Chondrocyte (in vitro differentiated cells): ENCODE measurements at regions not wholly inside any gene's neighbourhood (a gene's known extent, or its start where the extent isn't known, plus 50 kb on each side); places are given as distances from the start of the nearest gene placed in this dataset.

Source experiments
- DNase-seq: peaks from one replicate; pipeline ENCODE4 v3.0.0; 2021; ENCODE audit warnings: mixed read lengths, low spot score
- H3K27ac Mint-ChIP-seq: one replicate; pipeline ENCODE4 v1.8.0; 2021; ENCODE audit warnings: mild to moderate bottlenecking, moderate library complexity, mixed read lengths; ENCODE audit not compliant: unreplicated experiment
- H3K27me3 Mint-ChIP-seq: 2 replicates; pipeline ENCODE4 v1.8.0; 2021; ENCODE audit warnings: low read depth, mixed read lengths
- H3K36me3 Mint-ChIP-seq: 2 replicates; pipeline ENCODE4 v1.8.0; 2021; ENCODE audit warnings: low read depth, mixed read lengths
- H3K4me1 Mint-ChIP-seq: 2 replicates; pipeline ENCODE4 v1.8.0; 2021; ENCODE audit warnings: low read depth, mild to moderate bottlenecking, mixed read lengths
- H3K4me3 Mint-ChIP-seq: one replicate; pipeline ENCODE4 v1.8.0; 2021; ENCODE audit warnings: mild to moderate bottlenecking, moderate library complexity, mixed read lengths; ENCODE audit not compliant: unreplicated experiment
- H3K9me3 Mint-ChIP-seq: 2 replicates; pipeline ENCODE4 v1.8.0; 2021; ENCODE audit warnings: low read depth, mixed read lengths
- TF ChIP-seq, protein P1 (sequence below): fragments of 200-600 bp; sonication (generic); IDR thresholded peaks from 2 replicates; pipeline ENCODE4 v1.5.0; 2021; ENCODE audit warnings: antibody characterized with exemption, mild to moderate bottlenecking, moderate library complexity

DNA sequence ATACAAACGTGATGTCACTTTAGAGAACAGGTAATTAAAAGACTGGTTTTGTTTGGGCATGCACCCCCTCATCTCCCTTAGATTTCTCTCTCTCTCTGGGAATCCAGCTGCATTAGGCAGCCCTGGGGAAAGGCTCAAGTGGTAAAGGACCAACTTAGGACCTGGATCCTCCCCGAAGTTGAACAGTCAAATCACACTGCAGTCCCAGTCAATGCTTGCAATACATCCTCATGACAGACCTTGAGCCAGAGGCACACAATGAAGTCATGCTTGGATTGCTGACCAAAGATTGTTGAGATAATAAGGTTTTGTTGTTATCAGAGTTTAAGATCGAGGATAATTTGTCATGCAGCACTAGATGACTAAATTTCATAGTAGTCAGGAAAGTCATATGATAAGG is 1285.8 kb upstream of the NCAM2 start:
- Mint-ChIP-seq H3K4me1 (no peaks in the 10 kb centered on the region), H3K9me3 (peaks cover 23% of the 10 kb centered on the region), H3K36me3 (no peaks in the 10 kb centered on the region), H3K27ac (no peak overlapping the region), H3K27me3 (no peaks in the 10 kb centered on the region), H3K4me3 (no peak overlapping the region)
- no peak for DNase-seq
- TF ChIP-seq, protein P1, sequence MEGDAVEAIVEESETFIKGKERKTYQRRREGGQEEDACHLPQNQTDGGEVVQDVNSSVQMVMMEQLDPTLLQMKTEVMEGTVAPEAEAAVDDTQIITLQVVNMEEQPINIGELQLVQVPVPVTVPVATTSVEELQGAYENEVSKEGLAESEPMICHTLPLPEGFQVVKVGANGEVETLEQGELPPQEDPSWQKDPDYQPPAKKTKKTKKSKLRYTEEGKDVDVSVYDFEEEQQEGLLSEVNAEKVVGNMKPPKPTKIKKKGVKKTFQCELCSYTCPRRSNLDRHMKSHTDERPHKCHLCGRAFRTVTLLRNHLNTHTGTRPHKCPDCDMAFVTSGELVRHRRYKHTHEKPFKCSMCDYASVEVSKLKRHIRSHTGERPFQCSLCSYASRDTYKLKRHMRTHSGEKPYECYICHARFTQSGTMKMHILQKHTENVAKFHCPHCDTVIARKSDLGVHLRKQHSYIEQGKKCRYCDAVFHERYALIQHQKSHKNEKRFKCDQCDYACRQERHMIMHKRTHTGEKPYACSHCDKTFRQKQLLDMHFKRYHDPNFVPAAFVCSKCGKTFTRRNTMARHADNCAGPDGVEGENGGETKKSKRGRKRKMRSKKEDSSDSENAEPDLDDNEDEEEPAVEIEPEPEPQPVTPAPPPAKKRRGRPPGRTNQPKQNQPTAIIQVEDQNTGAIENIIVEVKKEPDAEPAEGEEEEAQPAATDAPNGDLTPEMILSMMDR = no peak

DNA sequence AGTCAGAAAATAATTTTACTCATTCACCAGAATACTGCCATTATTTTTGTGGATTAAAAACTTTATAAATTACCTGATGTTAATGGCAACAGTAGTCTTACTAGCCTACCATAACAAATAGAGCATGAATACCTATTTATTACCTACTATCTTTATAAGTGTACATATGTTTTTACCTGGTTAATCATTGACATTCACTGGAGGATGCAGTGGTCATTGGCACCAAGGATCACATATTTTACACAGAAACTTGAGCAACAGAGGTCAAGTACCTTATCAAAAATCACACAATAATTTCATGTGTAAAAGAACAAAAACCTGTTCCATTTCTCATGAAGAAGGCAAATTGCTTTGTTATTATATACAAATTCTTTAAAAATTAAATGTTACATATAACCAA is 1284.9 kb upstream of the NCAM2 start:
- Mint-ChIP-seq H3K27ac (no peak overlapping the region), H3K4me1 (no peaks in the 10 kb centered on the region), H3K9me3 (peaks cover 22% of the 10 kb centered on the region), H3K4me3 (no peak overlapping the region), H3K36me3 (no peaks in the 10 kb centered on the region), H3K27me3 (no peaks in the 10 kb centered on the region)
- DNase-seq = no peak
- TF ChIP-seq, protein P1 = no peak

DNA sequence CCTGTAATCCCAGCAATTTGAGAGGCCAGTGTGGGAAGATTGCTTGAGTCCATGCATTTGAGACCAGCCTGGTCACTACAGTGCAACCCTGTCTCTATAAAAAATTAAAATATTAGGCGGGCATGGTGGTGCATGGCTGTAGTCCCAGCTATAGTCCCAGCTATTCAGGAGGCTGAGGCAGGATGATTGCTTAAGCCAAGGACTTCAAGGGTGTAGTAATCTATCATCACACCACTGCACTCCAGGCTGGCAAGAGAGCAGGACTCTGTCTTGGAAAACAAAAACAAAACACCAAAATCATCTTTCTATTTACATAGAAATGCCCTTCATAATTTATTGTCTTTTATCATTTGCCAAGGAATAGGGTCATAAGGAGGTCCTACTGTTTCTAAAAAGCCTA is 1274.1 kb upstream of the NCAM2 start:
- DNase-seq = no peak
- Mint-ChIP-seq H3K4me1 (no peaks in the 10 kb centered on the region), H3K36me3 (peaks cover 3% of the 10 kb centered on the region), H3K9me3 (peaks cover 12% of the 10 kb centered on the region), H3K27me3 (no peaks in the 10 kb centered on the region), H3K27ac (no peak overlapping the region), H3K4me3 (no peak overlapping the region)
- TF ChIP-seq, protein P1 = no peak

DNA sequence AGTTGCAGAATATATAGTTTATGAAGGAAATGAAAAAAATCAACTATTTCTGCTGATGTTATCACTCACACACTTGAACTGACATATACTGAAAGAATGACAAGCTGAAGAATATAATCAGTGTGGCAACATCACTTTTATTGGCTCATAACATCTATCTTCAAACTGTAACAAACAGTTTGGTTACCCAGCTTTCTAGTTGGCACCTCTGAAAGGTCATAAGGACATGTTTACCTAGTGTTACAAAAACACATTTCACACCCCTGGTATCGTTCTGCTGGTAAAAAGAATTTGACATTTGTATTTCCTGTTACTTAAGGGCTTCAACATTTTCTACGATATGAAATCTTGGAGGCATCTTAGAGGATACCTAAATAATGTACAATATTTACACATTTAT is 1267.0 kb upstream of the NCAM2 start:
- peaks cover 6% of the 10 kb centered on the region for H3K9me3 Mint-ChIP-seq
- H3K4me1 Mint-ChIP-seq = peaks cover 7% of the 10 kb centered on the region
- TF ChIP-seq, protein P1 = no peak
- H3K4me3 Mint-ChIP-seq = no peak overlapping the region
- H3K27ac Mint-ChIP-seq = no peak overlapping the region
- H3K36me3 Mint-ChIP-seq = no peaks in the 10 kb centered on the region
- no peaks in the 10 kb centered on the region for H3K27me3 Mint-ChIP-seq
- DNase-seq = no peak

DNA sequence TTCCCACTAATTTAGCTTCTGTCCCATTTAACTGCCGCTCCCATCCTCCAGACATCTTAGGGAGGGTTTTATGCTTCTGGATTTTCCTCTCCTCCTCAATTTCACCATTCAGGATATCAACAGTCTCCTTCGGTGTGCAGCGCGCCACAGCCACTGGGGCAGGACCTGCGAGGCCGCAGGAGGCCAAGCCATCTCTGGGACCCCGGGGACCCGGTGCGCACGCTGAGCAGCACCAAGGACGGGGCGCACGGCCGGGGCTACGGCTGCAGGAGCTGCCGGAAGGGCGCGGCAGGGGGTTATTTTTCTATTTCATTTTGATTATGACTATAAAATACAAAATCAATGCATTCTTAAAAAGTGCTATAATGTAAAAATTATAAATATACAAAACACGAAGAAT is 1238.4 kb upstream of the NCAM2 start:
- H3K9me3 Mint-ChIP-seq = no peaks in the 10 kb centered on the region
- H3K36me3 Mint-ChIP-seq = no peaks in the 10 kb centered on the region
- TF ChIP-seq, protein P1 = no peak
- H3K27ac Mint-ChIP-seq = no peak overlapping the region
- H3K4me1 Mint-ChIP-seq = no peaks in the 10 kb centered on the region
- DNase-seq = no peak
- H3K4me3 Mint-ChIP-seq = no peak overlapping the region
- no peaks in the 10 kb centered on the region for H3K27me3 Mint-ChIP-seq
